ENCODE measurements at regions not wholly inside any gene's neighbourhood (a gene's known extent, or its start where the extent isn't known, plus 50 kb on each side); places are given as distances from the start of the nearest gene placed in this dataset.

- TF ChIP-seq CTCF (IDR thresholded peaks at IDR 0.05): no peak
- TF ChIP-seq ZFX (IDR thresholded peaks at IDR 0.05; ENCODE audit: borderline replicate concordance): no peak
These were observed 129.2 kb downstream of the NEUROD6 start for GRCh38 chr7:31211281-31211680.
